Mucosa of descending colon (tissue), 3 donors: ENCODE measurements at regions not wholly inside any gene's neighbourhood (a gene's known extent, or its start where the extent isn't known, plus 50 kb on each side); places are given as distances from the start of the nearest gene placed in this dataset.

ENCODE experiments used
- ATAC-seq: fragments of 200-7000 bp; cut with Tn5 transposase; one replicate; pipeline ENCODE4 v1.9.1; 2020; ENCODE audit warnings: mild to moderate bottlenecking, moderate library complexity
- DNase-seq, 3 donors: peaks; one replicate each; pipeline ENCODE4 v3.0.0-alpha.2; 2020
- H3K36me3 ChIP-seq: fragments of 200-600 bp; one replicate; pipeline ENCODE4 v1.8.0; 2021; ENCODE audit warnings: low read depth, mild to moderate bottlenecking
- H3K4me1 ChIP-seq: fragments of 200-600 bp; one replicate; pipeline ENCODE4 v1.8.0; 2021; ENCODE audit warnings: low read depth, mild to moderate bottlenecking
- H3K4me3 ChIP-seq: fragments of 200-600 bp; one replicate; pipeline ENCODE4 v1.8.0; 2021; ENCODE audit warnings: mild to moderate bottlenecking
- H3K9me3 ChIP-seq: fragments of 200-600 bp; one replicate; pipeline ENCODE4 v1.8.0; 2021; ENCODE audit warnings: mild to moderate bottlenecking
- intact Hi-C, 2 donors: fragments of 100-400 bp; cut with DNase I in 1 of 2; cut with micrococcal nuclease in 1 of 2; formaldehyde crosslinking; loops; one replicate each; pipeline versions ENCODE4 v1.11.0 to v1.11.1; 2022; cut with DNase I, micrococcal nuclease
- TF ChIP-seq, protein P1 (sequence below): fragments of 200-600 bp; IDR thresholded peaks from one replicate; pipeline ENCODE4 v1.8.0; 2022; ENCODE audit warnings: antibody characterized with exemption, mild to moderate bottlenecking
- donor health status: DM: no; HTN: no; CAD: no; lungs with moderate emphysema.
- donor health status: DM: no; HTN: no; CAD: no.
- donor health status: DM: no; HTN: yes; CAD: no.

DNA sequence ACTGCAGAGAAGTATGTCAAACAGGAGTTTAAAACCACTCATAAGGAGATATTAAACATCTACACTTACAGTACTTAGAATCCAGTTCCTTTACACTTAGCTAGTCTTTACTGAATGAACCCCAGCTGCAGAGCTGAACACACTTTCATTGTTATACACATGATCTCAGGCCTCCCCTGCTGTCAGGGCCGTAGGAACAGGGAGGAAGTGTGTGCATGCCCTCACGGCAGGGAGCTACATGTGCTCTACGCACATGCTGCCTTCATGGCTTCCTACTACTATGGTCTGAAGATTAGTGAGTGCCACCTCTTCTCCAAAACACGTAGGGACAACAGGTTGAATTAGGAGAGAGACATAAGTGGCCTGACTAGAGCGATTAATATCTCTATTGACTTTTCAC lies 191.5 kb downstream of the SIPA1L2 start:
- no peaks in the 10 kb centered on the region for H3K36me3 ChIP-seq
- no peaks in the 10 kb centered on the region for H3K4me1 ChIP-seq
- DNase-seq (no peak), ATAC-seq (no peak)
- no peaks in the 10 kb centered on the region for H3K9me3 ChIP-seq
- TF ChIP-seq, protein P1, sequence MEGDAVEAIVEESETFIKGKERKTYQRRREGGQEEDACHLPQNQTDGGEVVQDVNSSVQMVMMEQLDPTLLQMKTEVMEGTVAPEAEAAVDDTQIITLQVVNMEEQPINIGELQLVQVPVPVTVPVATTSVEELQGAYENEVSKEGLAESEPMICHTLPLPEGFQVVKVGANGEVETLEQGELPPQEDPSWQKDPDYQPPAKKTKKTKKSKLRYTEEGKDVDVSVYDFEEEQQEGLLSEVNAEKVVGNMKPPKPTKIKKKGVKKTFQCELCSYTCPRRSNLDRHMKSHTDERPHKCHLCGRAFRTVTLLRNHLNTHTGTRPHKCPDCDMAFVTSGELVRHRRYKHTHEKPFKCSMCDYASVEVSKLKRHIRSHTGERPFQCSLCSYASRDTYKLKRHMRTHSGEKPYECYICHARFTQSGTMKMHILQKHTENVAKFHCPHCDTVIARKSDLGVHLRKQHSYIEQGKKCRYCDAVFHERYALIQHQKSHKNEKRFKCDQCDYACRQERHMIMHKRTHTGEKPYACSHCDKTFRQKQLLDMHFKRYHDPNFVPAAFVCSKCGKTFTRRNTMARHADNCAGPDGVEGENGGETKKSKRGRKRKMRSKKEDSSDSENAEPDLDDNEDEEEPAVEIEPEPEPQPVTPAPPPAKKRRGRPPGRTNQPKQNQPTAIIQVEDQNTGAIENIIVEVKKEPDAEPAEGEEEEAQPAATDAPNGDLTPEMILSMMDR = no peak
- H3K4me3 ChIP-seq = no peak overlapping the region
- intact Hi-C loops = no loop called here

DNA sequence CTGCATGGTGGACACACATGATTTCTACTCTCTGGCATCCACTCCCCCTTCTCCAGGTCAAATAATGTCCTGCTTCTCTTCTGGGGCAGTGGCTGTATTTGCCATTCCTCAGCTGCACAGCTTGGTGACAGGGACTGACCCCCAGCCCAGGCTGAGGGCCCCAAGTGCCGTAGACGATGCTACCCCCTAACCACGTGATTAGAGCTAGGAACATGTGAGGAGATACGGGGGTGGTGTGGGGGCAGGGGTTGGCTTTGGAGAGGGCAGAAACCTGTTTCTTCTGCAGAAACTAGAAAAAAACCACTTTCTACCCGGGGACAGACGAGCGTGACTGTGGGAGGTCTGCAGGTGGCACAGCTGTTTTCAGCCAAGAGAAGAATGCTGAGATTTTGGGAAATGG lies 192.4 kb downstream of the SIPA1L2 start:
- H3K4me3 ChIP-seq = no peak overlapping the region
- TF ChIP-seq, protein P1 = no peak
- intact Hi-C loops = no loop called here

DNA sequence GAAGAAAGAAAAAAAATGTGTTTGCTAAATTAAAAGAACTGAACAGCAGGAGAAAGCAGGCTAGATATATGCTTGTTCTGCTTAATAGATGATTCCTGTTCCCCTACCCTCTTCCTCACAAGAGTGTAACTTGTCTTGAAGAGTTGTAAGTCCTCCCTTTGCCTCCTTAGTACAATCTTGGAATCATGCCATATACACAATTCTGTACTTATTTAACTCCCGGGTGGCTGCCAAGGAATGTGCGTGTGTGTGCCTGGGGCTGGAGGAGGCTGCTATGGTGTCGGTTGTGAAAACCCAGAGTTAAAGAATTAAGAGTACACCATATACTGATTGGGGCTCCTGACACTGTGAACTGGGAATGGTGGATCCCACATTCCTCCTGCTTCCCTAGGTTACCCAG lies 194.2 kb downstream of the SIPA1L2 start:
- ATAC-seq = peak; percentile 18

More for the DNA sequence above, 192.4 kb downstream of the SIPA1L2 start:
- H3K36me3 ChIP-seq = no peaks in the 10 kb centered on the region
- H3K9me3 ChIP-seq = no peaks in the 10 kb centered on the region
- ATAC-seq (no peak), DNase-seq (no peak)
- H3K4me1 ChIP-seq = no peaks in the 10 kb centered on the region

DNA sequence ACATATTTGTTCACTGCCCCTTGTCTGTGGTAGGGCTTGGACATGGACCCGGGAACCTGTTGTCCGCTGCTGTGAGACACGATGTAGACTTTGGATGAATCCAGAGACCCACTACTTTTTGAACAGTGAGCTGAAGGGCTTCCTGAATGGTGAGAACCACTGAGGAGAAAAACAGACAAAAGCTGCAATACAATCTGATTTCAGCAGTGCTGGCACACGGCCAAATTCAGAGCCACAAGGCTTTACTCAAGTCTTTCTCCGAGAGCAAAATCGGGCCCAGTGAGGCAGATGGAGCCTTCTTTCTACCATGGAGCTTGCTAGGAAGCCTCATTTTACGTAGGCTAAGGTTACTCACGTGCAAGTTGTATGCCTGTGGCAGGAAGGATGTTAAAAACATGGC lies 197.6 kb downstream of the SIPA1L2 start:
- DNase-seq = no peak
- no peaks in the 10 kb centered on the region for H3K9me3 ChIP-seq
- TF ChIP-seq, protein P1 = no peak
- peaks cover 7% of the 10 kb centered on the region for H3K4me1 ChIP-seq
- no peak for ATAC-seq
- intact Hi-C loops = no loop called here
- H3K36me3 ChIP-seq = no peaks in the 10 kb centered on the region
- H3K4me3 ChIP-seq = no peak overlapping the region

More for the DNA sequence above, 194.2 kb downstream of the SIPA1L2 start:
- H3K9me3 ChIP-seq = no peaks in the 10 kb centered on the region
- no peak for DNase-seq
- TF ChIP-seq, protein P1 = no peak
- intact Hi-C loops = no loop called here
- no peaks in the 10 kb centered on the region for H3K36me3 ChIP-seq
- no peak overlapping the region for H3K4me3 ChIP-seq
- H3K4me1 ChIP-seq = no peaks in the 10 kb centered on the region

DNA sequence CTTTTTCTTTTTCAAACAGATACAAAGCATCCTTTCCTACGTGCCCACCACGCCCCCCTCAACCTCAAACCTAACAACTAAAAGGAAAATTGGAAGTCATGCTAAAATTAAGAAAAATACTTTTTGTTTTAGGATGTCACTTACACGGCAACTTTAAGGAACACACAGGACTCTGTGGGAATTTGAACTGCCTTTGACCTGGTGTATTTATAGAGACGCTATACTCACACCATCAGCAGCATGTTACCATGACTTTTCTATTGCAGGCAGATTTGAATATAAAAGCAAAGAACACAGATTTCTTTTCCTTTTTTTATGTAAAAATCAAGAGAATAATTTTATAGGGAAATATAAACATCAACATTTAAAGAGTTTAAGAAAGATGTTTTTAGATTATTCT lies 198.2 kb downstream of the SIPA1L2 start:
- intact Hi-C loops = no loop called here
- no peak for ATAC-seq
- Histone ChIP-seq H3K4me1 (peaks cover 7% of the 10 kb centered on the region), H3K36me3 (no peaks in the 10 kb centered on the region), H3K9me3 (no peaks in the 10 kb centered on the region), H3K4me3 (no peak overlapping the region)
- DNase-seq = no peak
- TF ChIP-seq, protein P1 = no peak

DNA sequence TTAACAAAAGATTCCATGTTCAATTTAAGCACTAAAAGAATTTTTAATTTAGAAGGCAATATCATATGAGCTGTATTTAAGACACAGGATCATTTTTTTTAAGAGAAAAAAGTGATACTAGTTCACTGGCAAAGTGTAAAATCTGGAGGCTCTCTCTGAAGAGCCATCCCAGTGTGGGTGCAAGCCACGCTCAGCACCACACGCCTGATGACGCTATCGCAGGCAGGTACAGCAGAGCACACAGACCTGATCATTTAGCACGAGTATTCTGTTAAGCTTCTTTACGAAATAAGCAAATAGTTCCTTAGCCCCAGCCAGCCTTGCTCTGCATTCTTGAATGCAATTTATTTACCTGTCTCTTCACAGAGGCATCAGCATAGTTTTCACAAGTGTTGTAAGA lies 198.6 kb downstream of the SIPA1L2 start:
- Histone ChIP-seq H3K4me3 (no peak overlapping the region), H3K9me3 (no peaks in the 10 kb centered on the region), H3K36me3 (no peaks in the 10 kb centered on the region), H3K4me1 (peaks cover 7% of the 10 kb centered on the region)
- no peak for DNase-seq
- no peak for ATAC-seq
- intact Hi-C loops = no loop called here
- TF ChIP-seq, protein P1 = no peak
